A673 (cell line): ENCODE measurements at regions not wholly inside any gene's neighbourhood (a gene's known extent, or its start where the extent isn't known, plus 50 kb on each side); places are given as distances from the start of the nearest gene placed in this dataset.
"Not testable (repeated sequence)": the region's sequence is repeated elsewhere in the genome, so short reads cannot be mapped to it uniquely, and the experiment has no call there.

Source experiments
- BruUV-seq: library from RNA; stranded (reverse); fragments of 400-500 nt; replicated peaks from 2 replicates; lab custom pipeline; 2021; lab: Mats Ljungman, UMichigan
- CTCF ChIA-PET: fragments of 300-600 bp; sonication (Branson Sonifier 250); formaldehyde crosslinking; loops from one replicate; lab custom pipeline; 2022; ENCODE audit warnings: antibody characterized with exemption; lab: Charles Lee
- POLR2A ChIA-PET: fragments of 300-600 bp; sonication (Branson Sonifier 250); formaldehyde crosslinking; loops from one replicate; lab custom pipeline; 2022; ENCODE audit warnings: antibody characterized with exemption; ENCODE audit not compliant: low non-redundant PET; lab: Charles Lee
- DNase-seq: peaks from one replicate; pipeline ENCODE4 v3.0.0-alpha.2; 2015; ENCODE audit warnings: low spot score
- H3K27ac ChIP-seq: fragments of 200-600 bp; sonication (generic); 2 replicates; pipeline ENCODE4 v1.5.1; 2016; ENCODE audit warnings: mixed run types, low read depth, mild to moderate bottlenecking, mixed read lengths, antibody characterized with exemption, low read length; ENCODE audit not compliant: poor library complexity, severe bottlenecking
- H3K27me3 ChIP-seq: fragments of 200-600 bp; sonication (generic); replicated peaks from 2 replicates; pipeline ENCODE4 v1.6.1; 2017; ENCODE audit warnings: mixed run types, low read depth, mild to moderate bottlenecking, mixed read lengths, antibody characterized with exemption, low read length; ENCODE audit not compliant: insufficient read depth, poor library complexity
- H3K36me3 ChIP-seq: fragments of 200-600 bp; sonication (generic); 2 replicates; pipeline ENCODE4 v1.6.1; 2016; ENCODE audit warnings: mixed run types, mild to moderate bottlenecking, mixed read lengths, antibody characterized with exemption, low read length; ENCODE audit not compliant: insufficient read depth, poor library complexity, severe bottlenecking
- H3K4me1 ChIP-seq: fragments of 200-600 bp; sonication (generic); 2 replicates; pipeline ENCODE4 v1.6.1; 2017; ENCODE audit warnings: mixed run types, mild to moderate bottlenecking, mixed read lengths, antibody characterized with exemption, low read length; ENCODE audit not compliant: insufficient read depth, poor library complexity, severe bottlenecking
- H3K4me3 ChIP-seq: fragments of 200-600 bp; sonication (generic); 2 replicates; pipeline ENCODE4 v1.5.1; 2016; ENCODE audit warnings: low read depth, mixed run types, mild to moderate bottlenecking, mixed read lengths, low read length; ENCODE audit not compliant: poor library complexity, severe bottlenecking
- H3K9me3 ChIP-seq: fragments of 200-600 bp; sonication (generic); 2 replicates; pipeline ENCODE4 v1.6.1; 2016; ENCODE audit warnings: mixed run types, low read depth, mild to moderate bottlenecking, mixed read lengths, antibody characterized with exemption, low read length; ENCODE audit not compliant: poor library complexity, severe bottlenecking
- CTCF ChIP-seq: fragments of 300-800, 200-600 bp; sonication (generic); conservative IDR thresholded peaks from 2 replicates; pipeline ENCODE4 v1.5.1; 2017; ENCODE audit warnings: low read depth, mild to moderate bottlenecking, antibody characterized with exemption, low read length, moderate library complexity, mixed read lengths
- EZH2 ChIP-seq: fragments of 200-600 bp; sonication (generic); IDR thresholded peaks from 2 replicates; pipeline ENCODE4 v1.6.1; 2017; ENCODE audit warnings: borderline replicate concordance, low read depth, mild to moderate bottlenecking, mixed read lengths, antibody characterized with exemption, low read length; ENCODE audit not compliant: poor library complexity, severe bottlenecking
- intact Hi-C: fragments of 100-400 bp; cut with micrococcal nuclease; formaldehyde crosslinking; loops from one replicate; pipeline ENCODE4 v1.10.0; 2022; ENCODE audit not compliant: unreplicated experiment

DNA sequence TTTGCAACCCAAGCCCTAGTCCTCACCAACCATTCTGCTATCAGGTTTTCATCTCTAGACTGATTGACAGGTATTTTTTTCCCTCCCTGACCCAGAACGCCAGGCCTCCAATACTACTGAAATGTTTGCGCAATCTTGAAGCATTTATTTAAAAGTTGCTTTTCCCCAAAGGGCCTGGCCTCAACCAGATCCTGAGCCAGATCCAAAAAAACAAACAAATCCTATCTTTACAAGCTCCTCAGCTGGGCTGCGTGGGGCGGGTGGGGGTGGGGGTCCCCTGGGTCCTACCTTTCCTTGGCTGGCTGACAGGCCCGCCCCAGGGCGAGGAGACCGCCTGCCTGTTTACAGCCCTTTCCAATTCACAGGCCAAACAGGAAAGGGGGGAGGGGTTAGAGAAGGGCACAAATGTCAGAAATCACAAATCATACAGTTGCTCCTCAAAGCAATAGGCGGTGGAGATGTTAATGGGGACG is 98.8 kb downstream of the FOXD2 start:
- CTCF ChIA-PET = no interaction called here
- TF ChIP-seq CTCF (no peak), EZH2 (no peak)
- Histone ChIP-seq H3K27ac (no peak overlapping the region), H3K9me3 (no peaks in the 10 kb centered on the region), H3K27me3 (peaks cover 31% of the 10 kb centered on the region), H3K4me3 (no peak overlapping the region), H3K36me3 (no peaks in the 10 kb centered on the region), H3K4me1 (peaks cover 9% of the 10 kb centered on the region)
- intact Hi-C loops = no loop called here
- DNase-seq = no peak
- POLR2A ChIA-PET = no interaction called here
- BruUV-seq = no TSS peak

- no peaks in the 10 kb centered on the region for H3K36me3 ChIP-seq
- H3K9me3 ChIP-seq = no peaks in the 10 kb centered on the region
- TF ChIP-seq CTCF = no peak
- TF ChIP-seq EZH2 = no peak
- DNase-seq = no peak
- H3K4me3 ChIP-seq = no peak overlapping the region
- H3K27me3 ChIP-seq = peaks cover 25% of the 10 kb centered on the region
- no TSS peak for BruUV-seq
- ChIA-PET POLR2A (no interaction called here), CTCF (no interaction called here)
- intact Hi-C loops = no loop called here
- H3K4me1 ChIP-seq = peaks cover 9% of the 10 kb centered on the region
- H3K27ac ChIP-seq = no peak overlapping the region
Measured at GRCh38 chr1:47537268-47537667, 99.4 kb downstream of the FOXD2 start.

DNA sequence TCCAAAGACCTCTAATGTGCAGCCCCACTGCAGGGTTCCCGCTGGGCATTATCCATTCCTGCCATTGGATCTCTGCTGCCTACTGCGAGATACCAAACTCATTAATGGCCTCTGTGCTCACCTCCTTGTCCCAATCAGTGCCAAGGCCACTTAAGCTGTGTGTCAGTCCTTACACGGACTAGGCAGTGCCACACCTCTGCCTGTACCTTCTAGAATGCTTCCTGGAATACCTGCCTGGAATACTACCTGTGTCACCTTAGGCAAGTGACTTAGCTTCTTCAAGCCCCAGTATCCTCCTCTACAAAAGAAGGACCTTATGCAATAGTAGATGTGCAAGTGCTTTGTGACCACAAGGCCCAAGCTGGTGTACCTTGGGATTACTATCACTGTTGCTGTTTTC is 100.1 kb downstream of the FOXD2 start:
- no peaks in the 10 kb centered on the region for H3K36me3 ChIP-seq
- H3K27ac ChIP-seq = no peak overlapping the region
- intact Hi-C loops = no loop called here
- POLR2A ChIA-PET = no interaction called here
- peaks cover 6% of the 10 kb centered on the region for H3K4me1 ChIP-seq
- H3K4me3 ChIP-seq = no peak overlapping the region
- TF ChIP-seq EZH2 = no peak
- no peak for TF ChIP-seq CTCF
- H3K27me3 ChIP-seq = peaks cover 18% of the 10 kb centered on the region
- CTCF ChIA-PET = no interaction called here
- no peaks in the 10 kb centered on the region for H3K9me3 ChIP-seq
- no peak for DNase-seq
- no TSS peak for BruUV-seq

DNA sequence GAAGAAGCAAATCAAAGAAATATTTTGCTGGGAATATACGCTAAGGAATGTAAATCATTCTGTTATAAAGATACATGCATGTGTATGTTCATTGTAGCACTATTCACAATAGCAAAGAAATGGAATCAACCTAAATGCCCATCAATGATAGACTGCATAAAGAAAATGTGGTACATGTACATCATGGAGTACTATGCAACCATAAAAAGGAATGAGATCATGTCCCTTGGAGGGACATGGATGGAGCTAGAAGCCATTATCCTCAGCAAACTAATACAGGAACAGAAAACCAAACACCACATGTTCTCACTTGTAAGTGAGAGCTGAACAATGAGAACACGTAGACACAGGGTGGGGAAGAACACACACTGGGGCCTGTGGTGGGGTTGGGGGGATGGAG is 100.7 kb downstream of the FOXD2 start:
- BruUV-seq, H3K36me3 ChIP-seq, H3K9me3 ChIP-seq, H3K27ac ChIP-seq, intact Hi-C loops, DNase-seq, POLR2A ChIA-PET, CTCF ChIA-PET, H3K4me3 ChIP-seq, H3K4me1 ChIP-seq: not testable (repeated sequence)
- H3K27me3 ChIP-seq = peaks cover 17% of the 10 kb centered on the region

- DNase-seq, H3K27me3 ChIP-seq, H3K36me3 ChIP-seq, H3K9me3 ChIP-seq, CTCF ChIA-PET, H3K4me1 ChIP-seq, POLR2A ChIA-PET, H3K27ac ChIP-seq, H3K4me3 ChIP-seq, intact Hi-C loops, BruUV-seq: not testable (repeated sequence)
Measured at GRCh38 chr1:47541705-47542104, 103.9 kb downstream of the FOXD2 start.
